ENCODE measurements at regions not wholly inside any gene's neighbourhood (a gene's known extent, or its start where the extent isn't known, plus 50 kb on each side); places are given as distances from the start of the nearest gene placed in this dataset.

GRCh38 chr5:34543687-34544086 is 112.4 kb upstream of the RAI14 start:
- Histone ChIP-seq H3K27me3 (no peaks in the 10 kb centered on the region), H3K9me3 (peaks cover 17% of the 10 kb centered on the region), H3K27ac (no peak overlapping the region), H3K4me1 (no peaks in the 10 kb centered on the region), H3K4me3 (no peak overlapping the region), H3K36me3 (no peaks in the 10 kb centered on the region)
- ATAC-seq (no peak), DNase-seq (no peak)
- intact Hi-C loops (cut with DNase I) = loop anchor here (10.0 kb wide), 1 partner anchor 351 kb away; no protein-coding TSS in a partner anchor
- no peak for TF ChIP-seq CTCF (IDR thresholded peaks at IDR 0.05)

GRCh38 chr5:34544403-34544802 is 111.7 kb upstream of the RAI14 start:
- intact Hi-C loops (cut with DNase I) = loop anchor here (10.0 kb wide), 1 partner anchor 350 kb away; no protein-coding TSS in a partner anchor
- TF ChIP-seq CTCF (IDR thresholded peaks at IDR 0.05) = no peak
- no peak for DNase-seq
- no peaks in the 10 kb centered on the region for H3K4me1 ChIP-seq
- peaks cover 17% of the 10 kb centered on the region for H3K9me3 ChIP-seq
- no peaks in the 10 kb centered on the region for H3K27me3 ChIP-seq
- no peak overlapping the region for H3K27ac ChIP-seq
- no peak for ATAC-seq
- no peaks in the 10 kb centered on the region for H3K36me3 ChIP-seq
- no peak overlapping the region for H3K4me3 ChIP-seq

- intact Hi-C loops (cut with DNase I) = loop anchor here (10.0 kb wide), 1 partner anchor 350 kb away; no protein-coding TSS in a partner anchor
- ATAC-seq (no peak), DNase-seq (no peak)
Observed at GRCh38 chr5:34545164-34545563, 111.0 kb upstream of the RAI14 start.

GRCh38 chr5:34545626-34546025 is 110.5 kb upstream of the RAI14 start:
- no peak for DNase-seq
- Histone ChIP-seq H3K9me3 (peaks cover 17% of the 10 kb centered on the region), H3K27me3 (no peaks in the 10 kb centered on the region), H3K4me3 (no peak overlapping the region), H3K27ac (no peak overlapping the region), H3K36me3 (no peaks in the 10 kb centered on the region), H3K4me1 (no peaks in the 10 kb centered on the region)
- intact Hi-C loops (cut with DNase I) = loop anchor here (10.0 kb wide), 1 partner anchor 349 kb away; no protein-coding TSS in a partner anchor
- TF ChIP-seq CTCF (IDR thresholded peaks at IDR 0.05) = no peak
- no peak for ATAC-seq

More at GRCh38 chr5:34545164-34545563, 111.0 kb upstream of the RAI14 start:
- Histone ChIP-seq H3K4me3 (no peak overlapping the region), H3K9me3 (peaks cover 17% of the 10 kb centered on the region), H3K27ac (no peak overlapping the region), H3K4me1 (no peaks in the 10 kb centered on the region), H3K36me3 (no peaks in the 10 kb centered on the region), H3K27me3 (no peaks in the 10 kb centered on the region)
- no peak for TF ChIP-seq CTCF (IDR thresholded peaks at IDR 0.05)

GRCh38 chr5:34547300-34548085 is 108.6 kb upstream of the RAI14 start:
- H3K4me3 ChIP-seq = no peak overlapping the region
- DNase-seq (no peak), ATAC-seq (no peak)
- no peaks in the 10 kb centered on the region for H3K36me3 ChIP-seq
- H3K9me3 ChIP-seq = peaks cover 17% of the 10 kb centered on the region
- intact Hi-C loops (cut with DNase I) = loop anchor here (10.0 kb wide), 1 partner anchor 347 kb away; no protein-coding TSS in a partner anchor
- H3K27ac ChIP-seq = no peak overlapping the region
- TF ChIP-seq CTCF (IDR thresholded peaks at IDR 0.05) = no peak
- H3K4me1 ChIP-seq = no peaks in the 10 kb centered on the region
- no peaks in the 10 kb centered on the region for H3K27me3 ChIP-seq
